ENCODE measurements at regions not wholly inside any gene's neighbourhood (a gene's known extent, or its start where the extent isn't known, plus 50 kb on each side); places are given as distances from the start of the nearest gene placed in this dataset.

GRCh38 chr5:77157732-77158532 is 52.5 kb upstream of the PDE8B start:
- no peak for DNase-seq

- no peak for DNase-seq
These were observed 54.1 kb upstream of the PDE8B start for GRCh38 chr5:77156379-77156778.

GRCh38 chr5:77155179-77155785 is 55.2 kb upstream of the PDE8B start:
- no peak for DNase-seq

GRCh38 chr5:77152441-77152840 is 58.0 kb upstream of the PDE8B start:
- no peak for DNase-seq

GRCh38 chr5:77151501-77151900 is 59.0 kb upstream of the PDE8B start:
- no peak for DNase-seq

- DNase-seq, result no peak
These were observed 59.8 kb upstream of the ZBED3 start for GRCh38 chr5:77146896-77147295.

- DNase-seq, result no peak
These were observed 58.6 kb upstream of the ZBED3 start for GRCh38 chr5:77145666-77146065.

- no peak for DNase-seq
These were observed 57.7 kb upstream of the ZBED3 start for GRCh38 chr5:77144837-77145139.

GRCh38 chr5:77143998-77144836 is 57.1 kb upstream of the ZBED3 start:
- DNase-seq, result peak; percentile 82

- DNase-seq, result no peak
These were observed 53.3 kb upstream of the ZBED3 start for GRCh38 chr5:77140350-77140749.

GRCh38 chr5:77139001-77139400 is 51.9 kb upstream of the ZBED3 start:
- DNase-seq, result no peak

Measured in femur (tissue), 1 donor.